ENCODE measurements at regions not wholly inside any gene's neighbourhood (a gene's known extent, or its start where the extent isn't known, plus 50 kb on each side); places are given as distances from the start of the nearest gene placed in this dataset.
"Not testable (repeated sequence)": the region's sequence is repeated elsewhere in the genome, so short reads cannot be mapped to it uniquely, and the experiment has no call there.

DNA sequence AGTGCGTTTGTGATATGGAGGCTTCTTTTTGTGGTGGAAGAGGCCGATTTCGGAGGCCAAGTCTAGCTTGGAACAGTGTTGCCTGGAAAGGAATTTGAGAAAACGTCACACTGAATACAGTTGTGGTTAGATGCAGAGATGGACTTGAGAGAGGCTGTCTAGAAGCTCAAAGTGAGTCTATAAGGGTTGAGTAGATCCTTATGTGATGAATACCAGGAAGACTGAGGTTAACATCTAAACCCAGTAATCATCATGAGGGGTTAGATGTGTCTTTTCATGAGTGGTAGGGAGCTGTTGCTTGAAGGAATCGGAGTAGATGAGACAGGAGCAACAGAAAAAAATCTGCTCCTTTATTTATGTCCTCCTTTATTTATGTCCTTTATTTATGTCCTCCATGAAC is 114.6 kb upstream of the IVNS1ABP start:
- Histone ChIP-seq H2BK12ac (ENCODE audit: insufficient read length, low read depth, low read length) (no peak overlapping the region), H3K79me2 (ENCODE audit: insufficient read depth, low read length) (no peaks in the 10 kb centered on the region), H4K20me1 (ENCODE audit: control insufficient read depth, insufficient read depth, insufficient read length) (no peaks in the 10 kb centered on the region), H3K56ac (ENCODE audit: insufficient read length, low read depth, low read length) (no peak overlapping the region), H4K91ac (ENCODE audit: insufficient read length, low read depth, low read length) (no peak overlapping the region), H3K27me3 (ENCODE audit: insufficient read depth, low read length) (no peaks in the 10 kb centered on the region), H3K9ac (ENCODE audit: extremely low read depth, insufficient read length, low read length) (no peak overlapping the region), H3K79me1 (ENCODE audit: insufficient read depth, low read depth, low read length, poor library complexity, severe bottlenecking) (no peaks in the 10 kb centered on the region), H3K9me3 (ENCODE audit: control insufficient read depth, low read depth, low read length) (no peaks in the 10 kb centered on the region), H3K14ac (ENCODE audit: insufficient read depth, low read length) (no peak overlapping the region), H2BK20ac (ENCODE audit: low read depth, low read length, poor library complexity, severe bottlenecking) (no peak overlapping the region), H2BK120ac (ENCODE audit: low read depth, low read length, poor library complexity, severe bottlenecking) (no peak overlapping the region), H3K4me2 (ENCODE audit: insufficient read depth, insufficient read length, low read length) (no peak overlapping the region), H2AFZ (ENCODE audit: low read length) (no peak overlapping the region), H3K27ac (ENCODE audit: insufficient read length, low read depth, low read length) (no peak overlapping the region), H3K23ac (ENCODE audit: insufficient read length, low read depth, low read length) (no peak overlapping the region), H3K23me2 (ENCODE audit: insufficient read length, low read depth, low read length, poor library complexity, severe bottlenecking) (no peaks in the 10 kb centered on the region), H4K5ac (ENCODE audit: insufficient read length, low read depth, low read length) (no peak overlapping the region), H2BK15ac (ENCODE audit: low read depth, low read length) (no peak overlapping the region), H3K18ac (ENCODE audit: insufficient read length, low read depth, low read length) (no peak overlapping the region), H3K4ac (ENCODE audit: low read depth, low read length) (no peak overlapping the region), H3T11ph (ENCODE audit: low read length) (no peak overlapping the region), H2BK5ac (ENCODE audit: insufficient read length, low read length) (no peak overlapping the region), H4K8ac (replicated peaks; ENCODE audit: insufficient read length, low read depth, low read length) (no peak overlapping the region), H3K4me1 (ENCODE audit: insufficient read depth, low read length) (no peaks in the 10 kb centered on the region), H2AK5ac (ENCODE audit: insufficient read length, low read length) (no peak overlapping the region)
- no CpG with 5 or more reads among the region's 5 CpGs for WGBS (ENCODE audit: extremely low coverage, insufficient read length, low lambda C conversion rate)
- Mint-ChIP-seq H3K9me3 (peaks cover 0 to 3% of the 10 kb centered on the region in 2 experiments; a peak in 2 of 5 replicates), H3K4me1 (peaks cover 0 to 3% of the 10 kb centered on the region in 2 experiments; a peak in 1 of 4 replicates), H3K27me3 (ENCODE audit: low read depth) (no peaks in the 10 kb centered on the region), H3K27ac (no peak overlapping the region), H3K4me3 (no peak overlapping the region), H3K36me3 (ENCODE audit: insufficient read depth in 1 of 3, low read depth in 3 of 3) (no peaks in the 10 kb centered on the region)
- TF ChIP-seq, protein P1, sequence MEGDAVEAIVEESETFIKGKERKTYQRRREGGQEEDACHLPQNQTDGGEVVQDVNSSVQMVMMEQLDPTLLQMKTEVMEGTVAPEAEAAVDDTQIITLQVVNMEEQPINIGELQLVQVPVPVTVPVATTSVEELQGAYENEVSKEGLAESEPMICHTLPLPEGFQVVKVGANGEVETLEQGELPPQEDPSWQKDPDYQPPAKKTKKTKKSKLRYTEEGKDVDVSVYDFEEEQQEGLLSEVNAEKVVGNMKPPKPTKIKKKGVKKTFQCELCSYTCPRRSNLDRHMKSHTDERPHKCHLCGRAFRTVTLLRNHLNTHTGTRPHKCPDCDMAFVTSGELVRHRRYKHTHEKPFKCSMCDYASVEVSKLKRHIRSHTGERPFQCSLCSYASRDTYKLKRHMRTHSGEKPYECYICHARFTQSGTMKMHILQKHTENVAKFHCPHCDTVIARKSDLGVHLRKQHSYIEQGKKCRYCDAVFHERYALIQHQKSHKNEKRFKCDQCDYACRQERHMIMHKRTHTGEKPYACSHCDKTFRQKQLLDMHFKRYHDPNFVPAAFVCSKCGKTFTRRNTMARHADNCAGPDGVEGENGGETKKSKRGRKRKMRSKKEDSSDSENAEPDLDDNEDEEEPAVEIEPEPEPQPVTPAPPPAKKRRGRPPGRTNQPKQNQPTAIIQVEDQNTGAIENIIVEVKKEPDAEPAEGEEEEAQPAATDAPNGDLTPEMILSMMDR (conservative IDR thresholded peaks at IDR 0.05) = no peak
- no peak for DNase-seq

DNA sequence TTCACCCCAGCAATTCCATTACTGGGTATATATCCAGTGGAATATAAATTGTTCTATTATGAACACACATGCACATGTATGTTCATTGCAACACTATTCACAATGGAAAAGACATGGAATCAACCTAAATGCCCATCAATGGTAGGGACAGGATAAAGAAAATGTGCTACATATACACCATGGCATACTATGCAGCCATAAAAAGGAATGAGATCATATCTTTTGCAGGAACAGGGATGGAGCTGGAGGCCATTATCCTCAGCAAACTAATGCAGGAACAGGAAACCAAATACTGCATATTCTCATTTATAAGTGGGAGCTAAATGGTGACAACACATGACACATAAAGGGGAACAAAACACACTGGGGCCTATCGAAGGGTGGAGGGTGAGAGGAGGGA is 112.6 kb upstream of the IVNS1ABP start:
- not testable (repeated sequence) for H3K9ac ChIP-seq (ENCODE audit: extremely low read depth, insufficient read length, low read length); H3K79me2 ChIP-seq (ENCODE audit: insufficient read depth, low read length); H3K4me2 ChIP-seq (ENCODE audit: insufficient read depth, insufficient read length, low read length); H3K9me3 ChIP-seq (ENCODE audit: control insufficient read depth, low read depth, low read length); H3K4me3 Mint-ChIP-seq; H3K23ac ChIP-seq (ENCODE audit: insufficient read length, low read depth, low read length); H3K79me1 ChIP-seq (ENCODE audit: insufficient read depth, low read depth, low read length, poor library complexity, severe bottlenecking); H3K27ac Mint-ChIP-seq; H3K4me1 Mint-ChIP-seq; H3K23me2 ChIP-seq (ENCODE audit: insufficient read length, low read depth, low read length, poor library complexity, severe bottlenecking); H4K5ac ChIP-seq (ENCODE audit: insufficient read length, low read depth, low read length); H2AK5ac ChIP-seq (ENCODE audit: insufficient read length, low read length); H3K18ac ChIP-seq (ENCODE audit: insufficient read length, low read depth, low read length); H3K36me3 Mint-ChIP-seq (ENCODE audit: insufficient read depth in 1 of 3, low read depth in 3 of 3); H2BK15ac ChIP-seq (ENCODE audit: low read depth, low read length); H3K27ac ChIP-seq (ENCODE audit: insufficient read length, low read depth, low read length); H2BK5ac ChIP-seq (ENCODE audit: insufficient read length, low read length); H3K27me3 ChIP-seq (ENCODE audit: insufficient read depth, low read length); H2AFZ ChIP-seq (ENCODE audit: low read length); H3K56ac ChIP-seq (ENCODE audit: insufficient read length, low read depth, low read length); H4K20me1 ChIP-seq (ENCODE audit: control insufficient read depth, insufficient read depth, insufficient read length); H2BK20ac ChIP-seq (ENCODE audit: low read depth, low read length, poor library complexity, severe bottlenecking); H2BK120ac ChIP-seq (ENCODE audit: low read depth, low read length, poor library complexity, severe bottlenecking); H3K9me3 Mint-ChIP-seq; H4K91ac ChIP-seq (ENCODE audit: insufficient read length, low read depth, low read length); DNase-seq; H2BK12ac ChIP-seq (ENCODE audit: insufficient read length, low read depth, low read length); H3K27me3 Mint-ChIP-seq (ENCODE audit: low read depth); H4K8ac ChIP-seq (replicated peaks; ENCODE audit: insufficient read length, low read depth, low read length); H3K4ac ChIP-seq (ENCODE audit: low read depth, low read length); H3K4me1 ChIP-seq (ENCODE audit: insufficient read depth, low read length); H3T11ph ChIP-seq (ENCODE audit: low read length); H3K14ac ChIP-seq (ENCODE audit: insufficient read depth, low read length)
- WGBS (ENCODE audit: extremely low coverage, insufficient read length, low lambda C conversion rate) = no CpG with 5 or more reads among the region's 1 CpG

Measured in H9 (cell line).